HL-60 (cell line): ENCODE measurements at regions not wholly inside any gene's neighbourhood (a gene's known extent, or its start where the extent isn't known, plus 50 kb on each side); places are given as distances from the start of the nearest gene placed in this dataset.

Experiments
- DNase-seq, 2 experiments: peaks; one replicate each; pipeline ENCODE4 v3.0.0-alpha.2; 2010 to 2020; ENCODE audit warnings: low read depth in 1 of 2, low spot score in 1 of 2
- H3K27ac ChIP-seq: fragments of 250-450 bp; sonication (Bioruptor Pico); replicated peaks from 2 replicates; pipeline ENCODE4 v1.5.1; 2020; ENCODE audit warnings: mild to moderate bottlenecking, moderate library complexity
- H3K27me3 ChIP-seq: fragments of 250-450 bp; sonication (Bioruptor Pico); 2 replicates; pipeline ENCODE4 v1.5.1; 2021; ENCODE audit warnings: mild to moderate bottlenecking, moderate library complexity; ENCODE audit not compliant: insufficient read depth, poor library complexity, severe bottlenecking
- H3K4me3 ChIP-seq: replicated peaks from 2 replicates; pipeline ENCODE4 v1.5.1; 2011; ENCODE audit warnings: mild to moderate bottlenecking, control low read depth, low read length; ENCODE audit not compliant: insufficient read depth
- CTCF ChIP-seq: IDR thresholded peaks from one replicate; pipeline ENCODE4 v1.5.1; 2011; ENCODE audit warnings: low read length, control low read depth, inconsistent platforms; ENCODE audit not compliant: insufficient read depth
- GABPA ChIP-seq: IDR thresholded peaks from 2 replicates; pipeline ENCODE4 v1.6.1; 2012; ENCODE audit warnings: low read depth
- POLR2AphosphoS5 ChIP-seq: IDR thresholded peaks from 2 replicates; pipeline ENCODE4 v1.6.1; 2012; ENCODE audit warnings: low read depth
- REST ChIP-seq: IDR thresholded peaks from 2 replicates; pipeline ENCODE4 v1.6.1; 2012; ENCODE audit warnings: low read depth; ENCODE audit not compliant: insufficient replicate concordance
- SPI1 ChIP-seq: IDR thresholded peaks from 2 replicates; pipeline ENCODE4 v1.6.1; 2012; ENCODE audit warnings: low read depth, mild to moderate bottlenecking, borderline replicate concordance

DNA sequence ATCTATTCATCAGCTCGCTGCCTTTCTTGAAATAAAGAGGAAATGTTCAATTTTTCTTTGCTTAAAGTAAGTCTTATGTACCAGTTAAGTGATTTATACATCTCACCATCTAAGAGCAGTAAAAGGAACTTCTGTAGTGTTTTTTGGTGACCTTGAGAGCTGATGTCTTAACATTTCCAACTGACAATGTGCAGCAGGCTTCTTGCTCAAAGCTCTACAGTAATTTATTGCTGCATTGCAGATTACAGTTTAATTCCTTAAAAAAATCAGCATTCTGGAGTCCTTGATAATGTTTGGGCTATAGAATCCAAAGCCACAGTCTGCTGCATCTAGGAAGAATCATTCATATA, 61.6 kb downstream of the DIPK2A start:
- Histone ChIP-seq H3K27me3 (no peaks in the 10 kb centered on the region), H3K4me3 (no peak overlapping the region), H3K27ac (no peak overlapping the region)
- no peak for DNase-seq
- TF ChIP-seq CTCF (no peak), SPI1 (no peak), REST (no peak), GABPA (no peak), POLR2AphosphoS5 (no peak)

DNA sequence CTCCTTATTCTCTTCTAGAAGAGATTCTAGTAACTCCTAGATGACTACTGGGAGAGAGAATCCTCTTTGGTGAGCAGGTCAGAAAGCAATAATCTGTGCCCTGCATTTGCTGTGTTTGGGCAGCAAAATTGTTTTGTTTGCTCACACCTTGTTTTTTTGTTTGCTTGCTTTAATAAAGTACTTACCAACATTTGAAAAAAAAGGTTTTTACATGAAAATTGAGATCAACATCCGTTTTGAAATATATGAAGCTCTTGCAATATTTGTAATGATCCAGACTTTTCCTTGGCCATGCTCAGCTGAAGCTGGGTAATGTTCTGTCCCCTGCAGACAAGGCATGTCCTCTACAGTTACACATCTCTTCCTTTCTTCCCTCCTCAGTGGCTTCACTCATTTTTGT, 62.2 kb downstream of the DIPK2A start:
- Histone ChIP-seq H3K27ac (no peak overlapping the region), H3K27me3 (no peaks in the 10 kb centered on the region), H3K4me3 (no peak overlapping the region)
- TF ChIP-seq CTCF (no peak), REST (no peak), SPI1 (no peak), POLR2AphosphoS5 (no peak), GABPA (no peak)
- no peak for DNase-seq

GRCh38 chr3:144034715-144035290, 63.2 kb downstream of the DIPK2A start:
- DNase-seq, result no peak

More at GRCh38 chr3:144034715-144035290, 63.2 kb downstream of the DIPK2A start:
- Histone ChIP-seq H3K4me3 (no peak overlapping the region), H3K27me3 (no peaks in the 10 kb centered on the region), H3K27ac (no peak overlapping the region)
- TF ChIP-seq SPI1 (no peak), GABPA (no peak), POLR2AphosphoS5 (no peak), REST (no peak), CTCF (no peak)
